ENCODE measurements at regions not wholly inside any gene's neighbourhood (a gene's known extent, or its start where the extent isn't known, plus 50 kb on each side); places are given as distances from the start of the nearest gene placed in this dataset.
A peak's percentile ranks its signal among the peaks of the same experiment; 100 is the strongest.

DNA sequence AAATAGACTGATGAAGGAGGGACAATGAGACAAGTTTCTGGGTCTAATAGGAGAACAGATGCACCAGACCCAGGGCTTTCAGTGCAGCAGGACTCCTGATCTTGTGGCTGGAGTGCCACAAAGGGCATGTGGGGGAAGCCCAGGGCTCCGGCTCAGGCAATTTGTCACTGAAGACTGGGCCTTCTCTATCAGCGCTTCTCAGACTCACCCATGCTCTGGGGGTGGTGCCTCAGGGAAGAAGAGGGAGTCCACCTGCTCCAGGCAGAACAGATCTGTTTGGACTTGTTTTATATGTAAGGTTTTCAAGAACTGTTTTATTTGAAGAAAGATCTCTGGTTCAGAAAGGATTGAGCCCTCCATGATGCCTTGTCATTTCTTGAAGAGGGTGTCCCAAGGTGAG, 112.4 kb upstream of the TLE3 start:
- Mint-ChIP-seq H3K36me3 (ENCODE audit: insufficient read depth in 1 of 3, low read depth in 3 of 3) (no peaks in the 10 kb centered on the region), H3K27ac (no peak overlapping the region; a peak in 1 of 7 replicates), H3K27me3 (ENCODE audit: low read depth) (peaks cover 12% of the 10 kb centered on the region)

More for the DNA sequence above, 112.4 kb upstream of the TLE3 start:
- Histone ChIP-seq H3K4me1 (ENCODE audit: insufficient read depth, low read length) (no peaks in the 10 kb centered on the region), H3K14ac (ENCODE audit: insufficient read depth, low read length) (no peak overlapping the region), H4K20me1 (ENCODE audit: control insufficient read depth, insufficient read depth, insufficient read length) (no peaks in the 10 kb centered on the region), H3K79me2 (ENCODE audit: insufficient read depth, low read length) (no peaks in the 10 kb centered on the region), H2BK20ac (ENCODE audit: low read depth, low read length, poor library complexity, severe bottlenecking) (no peak overlapping the region), H4K5ac (ENCODE audit: insufficient read length, low read depth, low read length) (no peak overlapping the region), H2BK12ac (ENCODE audit: insufficient read length, low read depth, low read length) (no peak overlapping the region), H3K56ac (ENCODE audit: insufficient read length, low read depth, low read length) (no peak overlapping the region), H3T11ph (ENCODE audit: low read length) (no peak overlapping the region), H3K4me2 (ENCODE audit: insufficient read depth, insufficient read length, low read length) (no peak overlapping the region), H4K8ac (replicated peaks; ENCODE audit: insufficient read length, low read depth, low read length) (no peak overlapping the region), H2AFZ (ENCODE audit: low read length) (no peak overlapping the region), H3K9ac (ENCODE audit: extremely low read depth, insufficient read length, low read length) (no peak overlapping the region), H2AK5ac (ENCODE audit: insufficient read length, low read length) (no peak overlapping the region), H3K79me1 (ENCODE audit: insufficient read depth, low read depth, low read length, poor library complexity, severe bottlenecking) (no peaks in the 10 kb centered on the region), H3K27me3 (ENCODE audit: insufficient read depth, low read length) (no peaks in the 10 kb centered on the region), H2BK15ac (ENCODE audit: low read depth, low read length) (no peak overlapping the region), H2BK5ac (ENCODE audit: insufficient read length, low read length) (no peak overlapping the region), H4K91ac (ENCODE audit: insufficient read length, low read depth, low read length) (no peak overlapping the region), H3K4ac (ENCODE audit: low read depth, low read length) (no peak overlapping the region), H2BK120ac (ENCODE audit: low read depth, low read length, poor library complexity, severe bottlenecking) (no peak overlapping the region), H3K18ac (ENCODE audit: insufficient read length, low read depth, low read length) (no peak overlapping the region), H3K23me2 (ENCODE audit: insufficient read length, low read depth, low read length, poor library complexity, severe bottlenecking) (no peaks in the 10 kb centered on the region), H3K9me3 (ENCODE audit: control insufficient read depth, low read depth, low read length) (no peaks in the 10 kb centered on the region), H3K23ac (ENCODE audit: insufficient read length, low read depth, low read length) (no peak overlapping the region), H3K27ac (ENCODE audit: insufficient read length, low read depth, low read length) (no peak overlapping the region)
- peaks cover 19 to 34% of the 10 kb centered on the region in 2 experiments for H3K4me1 Mint-ChIP-seq
- TF ChIP-seq, protein P1, sequence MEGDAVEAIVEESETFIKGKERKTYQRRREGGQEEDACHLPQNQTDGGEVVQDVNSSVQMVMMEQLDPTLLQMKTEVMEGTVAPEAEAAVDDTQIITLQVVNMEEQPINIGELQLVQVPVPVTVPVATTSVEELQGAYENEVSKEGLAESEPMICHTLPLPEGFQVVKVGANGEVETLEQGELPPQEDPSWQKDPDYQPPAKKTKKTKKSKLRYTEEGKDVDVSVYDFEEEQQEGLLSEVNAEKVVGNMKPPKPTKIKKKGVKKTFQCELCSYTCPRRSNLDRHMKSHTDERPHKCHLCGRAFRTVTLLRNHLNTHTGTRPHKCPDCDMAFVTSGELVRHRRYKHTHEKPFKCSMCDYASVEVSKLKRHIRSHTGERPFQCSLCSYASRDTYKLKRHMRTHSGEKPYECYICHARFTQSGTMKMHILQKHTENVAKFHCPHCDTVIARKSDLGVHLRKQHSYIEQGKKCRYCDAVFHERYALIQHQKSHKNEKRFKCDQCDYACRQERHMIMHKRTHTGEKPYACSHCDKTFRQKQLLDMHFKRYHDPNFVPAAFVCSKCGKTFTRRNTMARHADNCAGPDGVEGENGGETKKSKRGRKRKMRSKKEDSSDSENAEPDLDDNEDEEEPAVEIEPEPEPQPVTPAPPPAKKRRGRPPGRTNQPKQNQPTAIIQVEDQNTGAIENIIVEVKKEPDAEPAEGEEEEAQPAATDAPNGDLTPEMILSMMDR (conservative IDR thresholded peaks at IDR 0.05), result no peak
- WGBS (ENCODE audit: extremely low coverage, insufficient read length, low lambda C conversion rate), result no CpG with 5 or more reads among the region's 2 CpGs
- peak; percentile 10 for DNase-seq
- no peak overlapping the region for H3K4me3 Mint-ChIP-seq
- H3K9me3 Mint-ChIP-seq, result no peaks in the 10 kb centered on the region; a peak in 1 of 5 replicates
